OCI-LY1 (cell line): ENCODE measurements at regions not wholly inside any gene's neighbourhood (a gene's known extent, or its start where the extent isn't known, plus 50 kb on each side); places are given as distances from the start of the nearest gene placed in this dataset.

Experiments
- CTCF ChIP-seq: fragments of 200-600 bp; sonication (generic), shearing (Covaris generic); IDR thresholded peaks from 2 replicates; pipeline ENCODE4 v1.5.1; 2017; ENCODE audit warnings: mild to moderate bottlenecking, antibody characterized with exemption, low read length, moderate library complexity, mixed read lengths
- EZH2 ChIP-seq: fragments of 200-600 bp; sonication (generic), shearing (Covaris generic); IDR thresholded peaks from 2 replicates; pipeline ENCODE4 v1.8.0; 2017; ENCODE audit warnings: borderline replicate concordance, mixed run types, mild to moderate bottlenecking, antibody characterized with exemption, low read length, moderate library complexity, mixed read lengths

- no peak for TF ChIP-seq CTCF
- no peak for TF ChIP-seq EZH2
Measured at GRCh38 chr3:159366476-159366875, 564.6 kb downstream of the MFSD1 start.
